ENCODE measurements at regions not wholly inside any gene's neighbourhood (a gene's known extent, or its start where the extent isn't known, plus 50 kb on each side); places are given as distances from the start of the nearest gene placed in this dataset.

DNA sequence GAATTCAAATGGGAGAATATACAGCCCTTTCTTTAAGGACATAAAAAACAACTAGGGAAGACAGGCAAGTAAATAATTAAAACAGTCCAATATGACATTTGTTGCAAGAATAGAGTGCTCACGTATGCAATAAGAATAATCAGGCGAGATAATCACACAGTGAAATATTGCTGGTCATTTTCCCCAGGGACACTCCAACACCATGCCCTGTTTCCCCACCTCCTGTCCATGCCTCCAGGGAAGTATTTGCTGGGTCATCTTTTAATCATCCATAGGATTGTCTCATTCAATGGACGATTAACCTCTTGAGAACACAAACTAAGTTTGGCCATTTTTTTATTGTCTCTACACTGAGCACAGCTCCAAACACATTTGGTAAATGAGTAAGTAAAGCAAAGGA is 472.9 kb downstream of the C6orf118 start:
- TF ChIP-seq, protein P1, sequence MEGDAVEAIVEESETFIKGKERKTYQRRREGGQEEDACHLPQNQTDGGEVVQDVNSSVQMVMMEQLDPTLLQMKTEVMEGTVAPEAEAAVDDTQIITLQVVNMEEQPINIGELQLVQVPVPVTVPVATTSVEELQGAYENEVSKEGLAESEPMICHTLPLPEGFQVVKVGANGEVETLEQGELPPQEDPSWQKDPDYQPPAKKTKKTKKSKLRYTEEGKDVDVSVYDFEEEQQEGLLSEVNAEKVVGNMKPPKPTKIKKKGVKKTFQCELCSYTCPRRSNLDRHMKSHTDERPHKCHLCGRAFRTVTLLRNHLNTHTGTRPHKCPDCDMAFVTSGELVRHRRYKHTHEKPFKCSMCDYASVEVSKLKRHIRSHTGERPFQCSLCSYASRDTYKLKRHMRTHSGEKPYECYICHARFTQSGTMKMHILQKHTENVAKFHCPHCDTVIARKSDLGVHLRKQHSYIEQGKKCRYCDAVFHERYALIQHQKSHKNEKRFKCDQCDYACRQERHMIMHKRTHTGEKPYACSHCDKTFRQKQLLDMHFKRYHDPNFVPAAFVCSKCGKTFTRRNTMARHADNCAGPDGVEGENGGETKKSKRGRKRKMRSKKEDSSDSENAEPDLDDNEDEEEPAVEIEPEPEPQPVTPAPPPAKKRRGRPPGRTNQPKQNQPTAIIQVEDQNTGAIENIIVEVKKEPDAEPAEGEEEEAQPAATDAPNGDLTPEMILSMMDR (IDR thresholded peaks at IDR 0.05 in 4 of 5, conservative IDR thresholded peaks at IDR 0.05 in 1 of 5): no peak
- no peak for TF ChIP-seq POLR2A (IDR thresholded peaks at IDR 0.05)

Measured in gastrocnemius medialis (tissue), 4 donors.